LoVo (cell line): ENCODE measurements at regions not wholly inside any gene's neighbourhood (a gene's known extent, or its start where the extent isn't known, plus 50 kb on each side); places are given as distances from the start of the nearest gene placed in this dataset.
"Not testable (repeated sequence)": the region's sequence is repeated elsewhere in the genome, so short reads cannot be mapped to it uniquely, and the experiment has no call there.

Experiments
- DNase-seq: peaks from one replicate; pipeline ENCODE4 v3.0.0-alpha.2; 2016; ENCODE audit warnings: low spot score

DNA sequence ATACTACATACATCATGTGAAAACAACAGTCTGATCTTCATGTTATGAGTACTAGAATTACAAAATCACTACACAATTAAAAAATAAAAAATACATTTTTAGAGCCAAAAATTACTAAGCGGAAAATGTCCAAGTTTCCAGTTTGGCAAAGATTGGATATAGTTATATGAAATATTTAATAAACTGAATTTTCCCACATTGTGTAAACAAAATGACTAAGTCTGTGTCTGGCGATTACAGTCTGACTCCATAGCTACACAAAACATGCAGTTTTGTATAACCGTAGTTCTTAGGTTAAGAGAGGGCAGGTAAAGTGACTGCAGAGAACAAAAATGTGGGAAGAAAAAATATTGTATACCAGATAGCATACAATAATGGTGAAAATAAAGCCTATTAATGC, 59.2 kb upstream of the TMEM47 start:
- no peak for DNase-seq

DNA sequence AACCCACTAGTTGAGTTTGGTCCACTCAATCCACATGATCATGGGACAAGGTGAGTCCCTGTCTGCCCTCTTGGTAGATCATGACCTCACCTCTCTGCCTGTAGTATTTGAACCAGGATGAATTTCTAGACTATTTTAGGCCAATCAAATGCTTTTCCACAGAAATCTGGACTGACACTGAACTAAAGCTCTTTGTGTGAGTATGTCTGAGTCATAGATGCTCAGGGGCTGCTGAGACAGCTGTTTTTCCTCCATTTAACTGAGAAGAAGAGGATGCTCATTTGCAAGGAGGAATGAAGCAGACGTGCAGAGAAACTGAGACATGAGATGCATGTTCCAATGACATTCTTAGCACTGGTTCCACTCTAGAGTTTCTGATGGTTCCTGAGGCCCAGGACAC, 77.3 kb upstream of the TMEM47 start:
- no peak for DNase-seq

DNA sequence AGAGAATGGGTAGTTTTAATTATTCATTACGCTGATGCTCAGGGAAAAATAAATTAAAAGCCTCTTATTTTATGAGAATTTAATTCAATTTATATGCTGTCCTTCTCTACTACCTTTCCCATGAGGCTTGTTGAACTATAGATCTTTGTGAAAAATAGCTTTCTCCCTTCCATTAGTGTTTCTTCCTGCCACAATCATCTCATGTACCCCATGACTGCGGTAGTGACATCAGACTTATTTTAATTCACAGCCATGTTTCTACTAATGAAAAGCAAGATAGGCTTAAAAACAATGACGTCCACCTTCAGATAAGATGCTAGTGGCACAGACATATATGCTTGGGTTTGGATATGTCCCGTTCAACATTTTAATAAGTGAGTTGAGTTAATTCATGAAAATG, 87.4 kb upstream of the TMEM47 start:
- DNase-seq: no peak

DNA sequence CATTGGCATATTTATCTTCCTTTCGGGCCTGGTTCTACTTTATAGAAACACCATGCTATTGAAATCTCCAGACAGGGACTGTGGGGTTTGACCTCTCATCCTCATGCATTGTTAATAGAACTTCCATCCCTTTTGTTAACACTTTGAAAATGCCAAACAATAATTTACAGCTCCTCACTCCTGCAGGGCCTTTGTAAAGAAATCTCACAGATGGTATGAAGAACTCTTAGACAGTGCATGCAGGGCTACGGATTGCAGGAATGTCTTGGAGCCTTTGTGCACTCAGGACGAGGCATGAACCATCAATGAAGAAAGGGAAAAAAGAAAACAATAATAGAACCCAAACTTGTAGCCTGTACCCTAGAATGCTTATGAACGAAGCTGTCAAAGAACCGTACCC, 92.8 kb upstream of the TMEM47 start:
- no peak for DNase-seq

DNA sequence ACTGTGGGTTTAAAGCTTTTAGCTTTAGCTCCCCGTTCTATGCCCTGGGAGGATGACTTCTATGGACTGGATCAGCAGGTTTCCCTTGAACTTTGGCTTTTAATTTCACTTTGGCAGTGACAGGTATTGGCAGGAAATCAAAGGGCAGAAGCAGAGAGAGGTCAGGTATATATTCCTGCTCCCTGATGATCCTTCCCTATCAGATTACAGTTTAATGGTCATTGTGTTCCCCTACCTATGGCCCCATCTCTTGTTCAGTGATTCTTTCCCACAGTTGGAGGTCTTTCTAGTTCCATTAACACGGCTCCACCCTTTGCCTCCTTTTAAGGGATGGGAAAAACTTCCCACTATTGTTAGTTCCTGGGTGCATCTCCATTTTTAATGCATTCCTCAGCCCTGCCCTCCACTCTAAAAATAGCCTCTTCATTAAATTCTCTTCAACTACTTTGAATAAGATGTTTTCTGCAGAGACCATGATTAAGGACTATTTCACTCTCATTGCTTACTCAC, 107.8 kb upstream of the TMEM47 start:
- no peak for DNase-seq

DNA sequence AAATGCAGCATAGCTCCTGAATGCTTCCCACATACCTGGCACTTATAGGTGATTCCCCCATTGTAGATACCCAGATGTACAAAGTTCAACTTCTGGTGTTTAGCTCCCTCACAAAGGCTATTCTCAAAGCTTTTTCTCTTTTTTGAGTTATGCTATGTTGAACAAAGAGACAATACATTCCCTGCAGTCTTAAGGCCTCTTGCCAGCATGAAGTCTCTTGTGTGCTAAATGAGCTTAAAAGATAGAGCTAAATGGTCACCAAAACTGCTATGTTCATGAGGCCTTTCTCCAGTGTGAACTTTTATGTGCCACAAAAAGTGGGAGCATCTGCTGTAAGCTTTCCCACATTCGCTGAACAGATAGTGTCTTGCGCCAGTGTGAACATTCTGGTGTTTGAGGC, 111.2 kb upstream of the TMEM47 start:
- no peak for DNase-seq

DNA sequence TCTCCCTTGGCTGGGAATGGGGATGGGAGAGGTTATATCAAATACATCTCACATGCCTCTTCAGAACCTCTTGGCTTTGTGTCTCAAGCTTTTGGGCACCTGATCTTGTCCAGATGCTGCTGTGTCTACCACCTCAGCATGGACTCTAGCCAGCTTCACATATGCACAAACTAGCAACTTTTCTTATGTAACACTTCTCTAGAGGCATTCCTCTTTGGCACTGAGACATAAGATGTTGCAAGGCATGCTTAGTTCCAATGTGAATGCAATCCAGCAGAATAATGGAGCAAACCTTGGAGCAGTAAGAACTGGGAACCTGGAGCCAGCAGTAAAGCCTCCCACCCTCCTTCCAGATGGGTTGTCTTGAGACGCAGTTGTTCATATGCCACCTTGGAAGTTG, 113.4 kb upstream of the TMEM47 start:
- no peak for DNase-seq

DNA sequence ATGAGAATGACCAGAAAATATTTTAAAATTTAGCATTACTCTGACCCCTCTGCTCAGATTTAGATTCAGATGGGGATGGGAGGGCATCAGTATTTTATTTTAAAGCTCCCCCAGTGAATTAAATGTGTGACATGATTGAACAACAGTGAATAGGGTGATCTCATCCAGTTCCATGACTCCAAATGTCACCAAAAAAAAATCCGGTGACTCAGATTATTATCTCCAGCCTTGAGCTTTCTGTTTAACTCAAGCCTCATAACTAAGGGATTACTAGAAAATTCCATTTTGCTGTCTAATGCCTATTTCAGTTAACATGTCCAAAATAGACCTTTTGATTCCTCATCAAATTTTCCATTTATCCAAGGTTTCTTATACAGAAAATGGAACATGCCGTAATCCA, 121.8 kb upstream of the TMEM47 start:
- DNase-seq: no peak

DNA sequence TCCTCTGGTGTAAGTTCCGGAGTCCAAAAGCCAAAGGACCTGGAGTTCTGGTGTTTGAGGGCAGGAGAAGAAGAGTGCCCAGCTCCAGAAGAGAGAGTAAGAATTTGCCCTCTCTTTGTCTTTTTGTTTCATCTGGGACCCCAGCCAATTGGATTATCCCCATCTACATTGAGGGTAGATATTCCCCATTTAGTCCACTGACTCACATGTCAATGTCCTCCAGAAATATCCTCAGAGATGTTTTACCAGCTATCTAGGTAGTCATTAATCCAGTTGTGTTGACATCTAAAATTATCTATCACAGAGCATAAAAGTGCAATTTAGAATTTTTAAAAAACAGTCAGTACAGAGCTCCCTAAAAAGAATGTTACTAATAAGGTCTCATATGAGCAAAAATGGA, 132.9 kb upstream of the TMEM47 start:
- no peak for DNase-seq

DNA sequence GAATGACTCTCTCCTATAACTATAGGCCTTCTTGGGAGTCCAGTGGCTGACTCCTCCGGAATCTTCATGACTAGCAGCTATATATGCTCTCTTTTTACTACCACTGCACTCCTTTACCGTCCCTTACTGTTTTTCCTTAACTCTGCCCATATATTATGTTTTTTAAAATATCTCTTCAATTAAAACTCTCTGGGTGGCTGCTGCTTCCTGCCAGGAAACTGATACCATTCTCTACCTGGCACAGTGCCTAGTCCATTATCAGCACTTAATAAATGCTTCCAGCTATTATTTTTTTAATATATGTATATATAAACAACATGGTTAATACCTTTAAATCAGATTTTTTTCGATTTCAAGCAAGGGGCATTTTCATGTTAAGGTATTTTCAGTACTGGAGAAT, 136.6 kb upstream of the FAM47B start:
- DNase-seq: no peak

DNA sequence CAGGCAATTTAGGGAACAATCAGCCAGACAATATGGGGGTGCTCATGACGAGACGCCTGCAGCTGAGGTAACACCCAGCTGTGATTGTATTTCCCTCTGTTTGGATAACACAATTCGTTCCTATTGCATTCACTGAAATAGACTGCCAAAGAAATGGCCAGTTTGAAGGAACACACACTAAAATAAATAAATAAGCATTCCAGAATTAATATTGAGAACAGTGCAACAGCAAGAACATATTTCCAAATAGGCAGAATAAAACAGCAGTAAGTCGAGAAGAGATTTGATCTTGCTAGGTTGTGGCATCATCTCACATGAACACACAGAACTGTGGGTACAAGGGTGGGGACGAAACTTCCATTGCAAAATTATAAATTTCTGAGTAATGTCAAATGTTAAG, 133.5 kb upstream of the FAM47B start:
- no peak for DNase-seq

DNA sequence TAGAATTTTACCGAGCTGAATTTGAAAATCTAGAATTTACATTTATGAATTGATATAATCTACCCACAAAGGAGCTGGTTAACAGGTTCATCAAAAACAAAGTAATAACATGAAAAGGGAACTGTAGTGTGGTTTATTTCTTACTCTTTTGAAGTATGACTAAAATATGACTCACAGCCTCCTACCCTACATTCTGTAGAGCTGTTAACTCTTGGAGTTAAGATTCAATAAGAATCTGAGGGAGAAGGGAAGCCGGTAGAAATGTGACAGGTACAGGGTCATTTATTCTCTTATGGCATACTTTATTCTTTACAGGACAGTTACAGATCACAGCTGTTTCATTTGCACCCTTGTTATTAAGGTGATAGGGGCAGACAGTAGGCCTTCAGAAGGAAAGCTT, 132.2 kb upstream of the FAM47B start:
- DNase-seq: peak; percentile 30

DNA sequence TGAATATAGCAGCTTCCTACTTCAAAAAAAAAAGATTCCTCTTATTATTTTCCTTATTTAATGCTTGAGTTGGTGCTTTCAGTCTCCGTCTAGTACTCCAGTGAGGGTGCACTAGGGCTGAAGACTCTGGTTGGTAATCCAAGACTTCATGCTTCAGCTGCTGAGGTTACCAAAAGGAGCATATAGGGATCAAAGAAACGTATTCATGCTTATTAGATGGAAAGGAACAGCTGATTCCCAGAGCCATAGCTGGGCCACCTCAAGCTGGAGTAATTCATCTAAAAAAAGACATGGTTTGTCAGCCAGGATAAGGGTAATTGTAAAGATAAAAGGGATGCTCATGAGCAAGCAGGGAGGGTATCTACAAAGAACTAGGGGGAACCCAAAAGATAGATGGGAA, 131.7 kb upstream of the FAM47B start:
- no peak for DNase-seq

DNA sequence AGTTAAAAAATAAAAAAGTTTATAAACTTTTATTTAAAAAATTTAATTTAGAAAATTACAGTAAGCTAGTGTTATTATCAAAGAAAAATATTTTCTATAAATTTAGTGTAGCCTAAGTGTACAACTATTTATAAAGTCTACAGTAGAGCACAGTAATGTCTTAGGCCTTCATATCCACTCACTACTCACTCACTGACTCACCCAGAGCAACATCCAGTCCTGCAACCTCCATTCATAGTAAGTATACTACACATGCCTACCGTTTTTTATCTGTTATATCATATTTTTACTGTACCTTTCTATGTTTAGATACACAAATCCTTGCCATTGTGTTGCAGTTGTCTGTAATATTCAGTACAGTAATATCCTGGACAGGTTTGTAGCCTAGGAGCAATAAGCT, 129.0 kb upstream of the FAM47B start:
- no peak for DNase-seq

DNA sequence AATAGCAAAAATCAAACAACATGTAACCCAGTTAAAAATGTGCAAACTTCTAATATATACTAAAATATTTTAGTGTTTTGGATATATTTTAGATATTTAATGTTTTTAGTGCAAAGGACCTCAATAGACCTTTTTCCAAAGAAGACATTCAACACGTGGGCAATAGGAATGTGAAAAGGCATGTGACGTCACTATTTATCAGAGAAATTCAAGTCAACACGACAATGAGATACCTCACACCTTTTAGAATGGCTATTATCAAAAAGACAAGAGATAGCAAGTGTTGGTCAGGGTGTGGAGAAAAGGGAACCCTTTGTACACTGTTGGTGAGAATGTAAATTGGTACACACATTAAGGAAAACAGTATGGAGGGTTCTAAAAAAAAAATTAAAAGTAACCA, 115.6 kb upstream of the FAM47B start:
- no peak for DNase-seq

DNA sequence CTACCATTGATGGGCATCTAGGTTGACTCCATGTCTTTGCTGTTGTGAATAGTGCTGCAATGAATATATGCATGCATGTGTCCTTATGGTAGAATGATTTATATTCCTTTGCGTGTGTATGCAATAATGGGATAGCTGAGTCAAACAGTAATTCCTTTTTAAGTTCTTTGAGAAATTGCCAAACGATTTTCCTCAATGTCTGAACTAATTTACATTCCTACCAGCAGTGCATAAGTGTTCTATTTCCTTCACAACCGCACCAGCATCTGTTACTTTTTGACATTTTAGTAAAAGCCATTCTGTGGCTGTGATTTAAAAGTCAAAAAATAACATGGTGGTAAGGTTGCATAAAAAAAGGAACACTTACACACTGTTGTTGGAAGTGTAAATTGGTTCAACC, 103.1 kb upstream of the FAM47B start:
- no peak for DNase-seq

DNA sequence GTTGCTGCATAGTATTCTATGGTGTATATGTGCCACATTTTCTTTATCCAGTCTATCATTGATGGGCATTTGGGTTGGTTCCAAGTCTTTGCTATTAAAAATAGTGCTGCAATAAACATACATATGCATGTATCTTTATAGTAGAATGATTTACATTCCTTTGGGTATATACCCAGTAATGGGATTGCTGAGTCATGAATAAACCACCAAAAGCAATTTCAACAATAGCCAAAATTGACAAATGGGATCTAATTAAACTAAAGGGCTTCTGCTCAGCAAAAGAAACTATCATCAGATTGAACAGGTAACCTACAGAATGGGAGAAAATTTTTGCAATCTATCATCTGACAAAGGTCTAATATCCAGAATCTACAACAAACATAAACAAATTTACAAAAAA, 101.4 kb upstream of the FAM47B start:
- not testable (repeated sequence) for DNase-seq

DNA sequence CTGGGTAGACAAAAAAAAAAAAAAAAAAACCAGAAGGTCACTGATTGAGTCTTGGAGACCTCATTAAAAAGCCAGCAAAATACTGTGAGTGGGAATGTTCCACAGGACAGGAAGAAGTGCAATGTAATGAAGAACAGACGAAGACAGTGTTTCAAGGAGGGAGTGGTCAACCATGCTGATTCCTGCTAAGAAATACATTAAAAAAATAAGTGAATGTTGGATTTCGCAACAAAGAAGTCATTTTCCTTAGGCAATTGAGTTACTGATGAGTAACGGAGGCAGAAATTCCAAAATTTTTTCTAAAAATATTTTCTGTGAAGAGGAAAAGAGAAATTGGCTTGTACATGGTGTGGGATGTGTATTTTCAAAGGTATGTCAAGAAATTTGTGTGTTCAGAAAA, 94.3 kb upstream of the FAM47B start:
- no peak for DNase-seq

DNA sequence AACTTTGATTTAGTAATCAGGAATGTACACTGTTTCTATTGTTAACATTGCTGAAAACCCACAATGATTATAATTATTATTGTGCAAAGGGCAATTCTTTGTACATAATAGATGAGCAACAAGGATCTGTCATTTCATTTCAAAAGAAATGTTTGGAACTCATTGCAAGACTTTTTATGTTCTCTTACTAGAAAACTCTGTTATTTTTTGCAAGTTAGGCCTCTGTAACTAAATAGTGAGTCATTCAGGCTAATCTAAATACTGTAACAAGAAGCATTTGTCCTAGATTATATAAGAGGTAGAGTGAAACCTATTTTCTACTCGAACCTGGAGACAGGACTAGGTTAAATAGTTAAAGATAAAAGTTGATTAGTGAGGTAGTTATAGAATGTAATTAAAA, 93.2 kb upstream of the FAM47B start:
- DNase-seq: no peak

DNA sequence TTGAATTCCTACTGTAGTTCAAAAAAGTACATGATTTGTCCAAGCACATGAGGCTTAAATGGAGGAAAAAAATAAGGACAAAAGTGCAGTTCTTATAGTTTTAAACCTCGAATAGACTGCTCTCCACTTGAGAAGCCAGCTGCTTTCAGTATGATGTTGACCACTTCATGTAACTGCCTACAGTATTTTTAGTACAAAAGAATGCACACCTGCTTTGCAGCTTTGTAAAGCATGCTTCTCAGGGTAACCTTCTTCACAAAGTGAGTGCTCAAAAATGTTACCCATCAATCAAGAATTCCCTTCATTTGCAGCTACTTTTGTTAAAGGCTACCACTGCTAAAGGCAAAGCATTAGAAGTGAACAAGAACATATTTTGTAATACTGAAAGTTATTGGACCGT, 83.4 kb upstream of the FAM47B start:
- no peak for DNase-seq

DNA sequence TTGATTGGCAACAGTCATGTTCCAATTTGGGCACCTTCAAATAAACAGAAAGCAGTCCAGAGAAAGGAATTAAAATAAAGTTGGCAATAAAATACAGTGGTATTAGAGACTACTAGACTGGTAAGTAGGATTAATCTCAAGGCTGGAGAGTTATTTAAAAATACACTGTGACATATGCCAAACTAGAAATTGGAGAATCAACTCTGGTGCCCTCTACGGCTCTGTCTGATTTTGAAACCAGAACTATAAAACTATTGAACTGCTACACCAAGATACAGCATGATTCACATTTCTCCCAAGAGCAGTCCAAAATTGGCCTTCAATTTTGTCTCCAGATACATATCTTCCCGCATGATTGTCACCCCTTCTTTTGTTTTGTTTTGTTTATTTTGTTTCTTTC, 78.7 kb upstream of the FAM47B start:
- DNase-seq: no peak

DNA sequence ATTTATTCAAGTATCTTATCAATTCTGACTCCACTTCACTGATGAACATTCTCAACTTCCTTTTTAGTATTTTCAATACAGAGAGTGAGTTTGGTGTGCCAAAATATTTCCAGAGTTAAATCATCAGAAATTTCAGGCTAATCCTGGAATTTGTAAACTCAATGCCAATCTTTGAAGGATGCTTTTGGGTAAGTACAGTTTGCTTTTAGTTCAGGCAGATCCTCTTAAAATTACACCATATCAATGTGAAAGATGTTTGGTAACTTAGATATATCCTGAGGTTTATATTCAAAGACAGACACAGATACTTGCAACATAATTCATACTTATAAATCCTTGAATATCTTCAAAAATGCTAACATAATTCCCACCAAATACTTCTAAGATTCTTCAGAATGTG, 76.0 kb upstream of the FAM47B start:
- DNase-seq: no peak

DNA sequence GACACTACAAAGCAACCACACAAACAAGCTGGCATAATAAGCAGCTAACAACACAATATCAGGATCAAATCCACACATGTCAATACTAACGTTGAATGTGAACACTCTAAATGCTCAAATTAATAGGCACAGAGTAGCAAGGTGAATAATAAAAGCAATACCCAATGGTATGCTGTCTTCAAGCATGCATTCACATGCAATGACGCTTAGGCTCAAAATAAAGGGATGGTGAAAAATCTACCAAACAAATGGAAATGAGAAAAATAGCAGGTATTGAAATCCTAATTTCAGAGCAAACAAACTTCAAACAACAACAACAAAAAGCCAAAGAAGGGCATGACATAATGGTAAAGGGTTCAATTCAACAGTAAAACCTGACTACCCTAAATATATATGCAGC, 74.0 kb upstream of the FAM47B start:
- DNase-seq: no peak

DNA sequence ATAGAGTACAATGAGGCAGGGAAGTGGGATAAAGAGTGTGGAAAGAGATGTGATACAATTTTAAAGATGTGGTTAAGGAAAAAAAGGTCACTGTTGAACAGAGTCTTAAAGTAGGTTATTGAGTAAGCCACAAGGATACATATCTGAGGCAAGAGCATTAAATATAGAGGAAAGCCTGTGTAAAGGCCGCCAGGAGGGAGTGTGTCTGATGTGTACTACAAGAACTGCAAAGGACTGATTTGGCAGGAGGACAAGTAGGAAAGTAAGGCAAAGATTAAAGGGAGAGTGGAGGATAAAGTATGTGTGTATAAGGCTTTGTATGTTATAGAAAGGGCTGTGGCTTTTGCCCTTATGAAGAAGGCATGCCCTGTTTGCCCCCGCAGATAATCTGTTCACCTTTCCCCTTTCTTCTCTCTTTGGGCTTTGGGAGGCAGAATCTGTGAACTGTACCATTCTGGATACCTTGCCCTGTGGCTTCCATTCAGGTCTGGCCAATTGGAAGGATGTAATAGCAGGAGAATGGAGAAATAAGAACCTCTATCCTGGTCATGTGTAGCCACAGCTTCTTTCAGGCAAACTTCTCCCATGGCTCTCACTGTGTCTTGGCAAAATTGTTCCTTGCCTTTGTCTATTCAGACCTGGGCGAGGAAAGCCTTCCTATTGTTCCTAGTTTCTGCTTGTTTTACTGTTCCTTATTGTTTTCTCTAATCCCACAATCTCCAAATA, 68.9 kb upstream of the FAM47B start:
- no peak for DNase-seq

DNA sequence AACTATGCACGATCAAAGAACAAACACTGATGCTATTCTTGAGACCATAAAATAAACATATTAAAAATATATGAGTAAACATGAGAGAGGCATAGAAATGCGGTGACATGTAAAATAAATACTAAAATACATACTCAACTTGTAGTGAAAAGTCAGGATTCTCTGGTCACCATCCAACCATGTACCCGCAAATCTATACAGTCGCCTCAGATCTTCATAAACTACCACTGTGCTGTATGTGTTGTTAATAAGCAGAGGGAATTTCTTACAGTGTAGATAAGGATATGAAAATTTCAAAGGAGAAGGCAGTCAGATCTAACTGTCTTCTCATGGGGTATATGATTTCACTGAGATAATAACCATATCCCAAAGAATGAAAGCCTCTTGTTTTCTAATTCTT, 67.8 kb upstream of the FAM47B start:
- DNase-seq: no peak
